ENCODE measurements at regions not wholly inside any gene's neighbourhood (a gene's known extent, or its start where the extent isn't known, plus 50 kb on each side); places are given as distances from the start of the nearest gene placed in this dataset.
A peak's percentile ranks its signal among the peaks of the same experiment; 100 is the strongest.

DNA sequence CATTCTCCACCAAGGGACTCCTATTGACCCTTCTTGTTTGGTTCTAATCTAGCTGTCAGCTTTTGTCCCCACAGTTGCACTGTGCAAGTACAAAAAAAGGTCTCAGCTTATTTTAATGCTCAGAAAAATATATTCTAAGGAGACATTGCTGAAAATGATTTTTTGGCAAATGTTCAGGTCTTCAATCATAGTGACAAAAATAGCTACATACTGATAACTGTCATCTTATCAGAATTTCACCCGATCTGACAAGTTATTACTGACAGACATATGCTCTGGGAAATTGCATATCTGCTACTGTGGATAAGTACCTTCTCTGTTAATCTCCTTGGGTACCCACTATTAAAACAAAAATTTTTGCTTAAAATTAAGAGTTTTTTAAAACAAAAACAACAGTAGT, 263.6 kb downstream of the FLRT2 start:
- Histone ChIP-seq H3K4me3 (ENCODE audit: low read length) (no peak overlapping the region), H3K4me1 (ENCODE audit: control insufficient read depth, insufficient read depth, low read length) (no peaks in the 10 kb centered on the region), H3K27ac (ENCODE audit: low read length) (no peak overlapping the region), H3K36me3 (ENCODE audit: control insufficient read depth, insufficient read depth, low read length) (no peaks in the 10 kb centered on the region), H3K27me3 (ENCODE audit: control insufficient read depth, insufficient read depth, low read length) (no peaks in the 10 kb centered on the region), H3K9me3 (ENCODE audit: control insufficient read depth, insufficient read depth, low read length) (no peaks in the 10 kb centered on the region)
- intact Hi-C loops (cut with micrococcal nuclease), result no loop called here
- H3K27ac Mint-ChIP-seq, result no peak overlapping the region
- ATAC-seq (no peak), DNase-seq (no peak)
- 89% methylated on average over 1 of the region's 1 CpG for WGBS (ENCODE audit: insufficient coverage)
- H3K4me3 Mint-ChIP-seq, result no peak overlapping the region
- TF ChIP-seq, protein P1, sequence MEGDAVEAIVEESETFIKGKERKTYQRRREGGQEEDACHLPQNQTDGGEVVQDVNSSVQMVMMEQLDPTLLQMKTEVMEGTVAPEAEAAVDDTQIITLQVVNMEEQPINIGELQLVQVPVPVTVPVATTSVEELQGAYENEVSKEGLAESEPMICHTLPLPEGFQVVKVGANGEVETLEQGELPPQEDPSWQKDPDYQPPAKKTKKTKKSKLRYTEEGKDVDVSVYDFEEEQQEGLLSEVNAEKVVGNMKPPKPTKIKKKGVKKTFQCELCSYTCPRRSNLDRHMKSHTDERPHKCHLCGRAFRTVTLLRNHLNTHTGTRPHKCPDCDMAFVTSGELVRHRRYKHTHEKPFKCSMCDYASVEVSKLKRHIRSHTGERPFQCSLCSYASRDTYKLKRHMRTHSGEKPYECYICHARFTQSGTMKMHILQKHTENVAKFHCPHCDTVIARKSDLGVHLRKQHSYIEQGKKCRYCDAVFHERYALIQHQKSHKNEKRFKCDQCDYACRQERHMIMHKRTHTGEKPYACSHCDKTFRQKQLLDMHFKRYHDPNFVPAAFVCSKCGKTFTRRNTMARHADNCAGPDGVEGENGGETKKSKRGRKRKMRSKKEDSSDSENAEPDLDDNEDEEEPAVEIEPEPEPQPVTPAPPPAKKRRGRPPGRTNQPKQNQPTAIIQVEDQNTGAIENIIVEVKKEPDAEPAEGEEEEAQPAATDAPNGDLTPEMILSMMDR (IDR thresholded peaks at IDR 0.05), result no peak
- H3K27me3 Mint-ChIP-seq (ENCODE audit: low read depth in 2 of 2), result no peaks in the 10 kb centered on the region
- no peaks in the 10 kb centered on the region for H3K9me3 Mint-ChIP-seq
- H3K4me1 Mint-ChIP-seq, result peaks cover 23 to 27% of the 10 kb centered on the region in 2 donors
- H3K36me3 Mint-ChIP-seq, result no peaks in the 10 kb centered on the region

DNA sequence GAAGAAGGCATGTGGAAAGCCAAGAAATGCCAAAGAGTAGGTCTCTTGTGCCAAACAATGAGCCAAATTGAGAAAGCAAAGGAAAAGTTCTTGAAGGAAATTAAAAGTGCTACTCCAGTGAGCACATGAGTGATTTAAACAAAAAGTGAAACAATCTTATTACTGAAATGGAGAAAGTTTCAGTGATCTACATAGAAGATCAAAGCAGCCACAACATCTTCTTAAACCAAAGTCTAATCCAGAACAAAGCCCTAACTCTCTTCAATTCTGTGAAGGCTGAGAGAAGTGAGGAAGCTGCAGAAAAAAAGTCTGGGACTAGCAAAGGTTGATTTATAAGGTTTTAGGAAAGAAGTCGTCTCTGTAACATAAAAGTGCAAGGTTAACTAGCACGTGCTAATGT, 259.6 kb downstream of the FLRT2 start:
- H3K4me3 ChIP-seq (ENCODE audit: low read length), result no peak overlapping the region
- Mint-ChIP-seq H3K27ac (peak overlapping the region; percentile 6 to 63), H3K27me3 (ENCODE audit: low read depth in 2 of 2) (no peaks in the 10 kb centered on the region), H3K4me1 (peaks cover 26 to 30% of the 10 kb centered on the region in 2 donors), H3K36me3 (no peaks in the 10 kb centered on the region), H3K9me3 (no peaks in the 10 kb centered on the region), H3K4me3 (peak overlapping the region; percentile 29)
- no peaks in the 10 kb centered on the region for H3K9me3 ChIP-seq (ENCODE audit: control insufficient read depth, insufficient read depth, low read length)
- intact Hi-C loops (cut with micrococcal nuclease), result no loop called here
- 33% methylated on average over 2 of the region's 2 CpGs for WGBS (ENCODE audit: insufficient coverage)
- ATAC-seq (no peak), DNase-seq (no peak)
- H3K36me3 ChIP-seq (ENCODE audit: control insufficient read depth, insufficient read depth, low read length), result no peaks in the 10 kb centered on the region
- TF ChIP-seq, protein P1 (IDR thresholded peaks at IDR 0.05), result no peak
- H3K27ac ChIP-seq (ENCODE audit: low read length), result no peak overlapping the region
- no peaks in the 10 kb centered on the region for H3K4me1 ChIP-seq (ENCODE audit: control insufficient read depth, insufficient read depth, low read length)
- H3K27me3 ChIP-seq (ENCODE audit: control insufficient read depth, insufficient read depth, low read length), result no peaks in the 10 kb centered on the region

DNA sequence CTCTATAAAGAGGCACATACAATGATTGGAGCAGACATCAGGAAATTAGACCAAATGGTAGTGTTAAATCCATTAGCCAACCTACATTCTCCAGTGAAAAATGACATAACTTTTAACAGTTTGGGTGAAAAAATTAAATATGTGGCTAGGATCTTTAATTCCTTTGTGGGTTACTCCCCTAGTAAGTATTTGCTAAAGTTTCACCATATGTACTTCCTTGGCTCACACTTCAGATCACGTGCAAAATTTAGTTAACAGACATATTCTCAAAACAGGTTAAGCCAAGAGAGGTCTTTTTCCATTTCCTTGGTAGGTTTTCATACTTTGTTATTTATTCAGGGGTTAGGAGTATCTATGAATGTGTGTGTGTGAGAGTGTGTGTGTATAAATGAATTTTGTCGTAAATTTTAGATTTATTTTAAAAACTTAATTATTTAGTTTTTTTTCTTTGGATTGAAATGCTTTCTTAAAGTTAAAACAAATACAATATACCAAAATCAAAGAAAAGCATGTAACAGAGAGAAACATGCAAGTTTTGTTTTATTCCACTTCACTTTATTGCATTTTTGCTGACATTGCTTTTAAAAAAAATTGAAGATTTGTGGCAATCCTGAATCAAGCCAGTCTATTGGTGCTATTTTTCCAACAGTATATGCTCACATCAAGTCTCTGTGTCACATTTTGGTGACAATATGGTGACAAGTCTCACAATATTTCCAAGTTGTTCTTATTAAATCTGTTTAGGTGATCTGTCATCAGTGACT, 258.7 kb downstream of the FLRT2 start:
- DNase-seq, result no peak
- TF ChIP-seq, protein P1 (IDR thresholded peaks at IDR 0.05), result no peak
- H3K27me3 Mint-ChIP-seq (ENCODE audit: low read depth in 2 of 2), result no peaks in the 10 kb centered on the region

DNA sequence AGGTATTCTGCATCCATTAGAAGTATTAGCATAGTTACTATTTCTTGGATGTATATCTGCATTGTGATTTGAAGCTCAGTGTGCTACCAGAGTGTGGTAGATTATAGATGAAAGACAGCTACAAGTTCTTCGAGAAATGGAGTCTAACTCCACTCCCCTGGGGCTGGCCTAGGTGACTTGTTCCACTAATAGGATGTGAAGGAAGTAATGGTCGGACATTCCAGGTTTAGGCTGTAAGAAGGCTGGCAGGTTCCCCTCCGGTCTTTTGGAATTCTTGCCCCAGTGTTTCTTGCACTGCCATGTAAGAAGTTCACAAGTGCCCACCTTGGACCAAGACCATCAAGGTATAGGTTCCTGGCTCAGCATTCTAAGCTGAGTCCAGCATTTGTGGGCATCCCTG, 236.4 kb downstream of the FLRT2 start:
- H3K9me3 ChIP-seq (ENCODE audit: control insufficient read depth, insufficient read depth, low read length), result no peaks in the 10 kb centered on the region
- H3K27ac ChIP-seq (ENCODE audit: low read length), result no peak overlapping the region
- H3K4me3 ChIP-seq (ENCODE audit: low read length), result no peak overlapping the region
- no peak for ATAC-seq
- intact Hi-C loops (cut with micrococcal nuclease), result no loop called here
- no peaks in the 10 kb centered on the region for H3K4me1 ChIP-seq (ENCODE audit: control insufficient read depth, insufficient read depth, low read length)
- no peak overlapping the region for H3K4me3 Mint-ChIP-seq
- 86% methylated on average over 3 of the region's 3 CpGs for WGBS (ENCODE audit: insufficient coverage)
- no peaks in the 10 kb centered on the region for H3K27me3 ChIP-seq (ENCODE audit: control insufficient read depth, insufficient read depth, low read length)
- H3K4me1 Mint-ChIP-seq, result no peaks in the 10 kb centered on the region
- no peaks in the 10 kb centered on the region for H3K36me3 Mint-ChIP-seq
- no peaks in the 10 kb centered on the region for H3K9me3 Mint-ChIP-seq
- TF ChIP-seq, protein P1 (IDR thresholded peaks at IDR 0.05), result no peak
- H3K36me3 ChIP-seq (ENCODE audit: control insufficient read depth, insufficient read depth, low read length), result no peaks in the 10 kb centered on the region
- peaks cover 4 to 15% of the 10 kb centered on the region in 2 donors for H3K27me3 Mint-ChIP-seq (ENCODE audit: low read depth in 2 of 2)
- DNase-seq, result no peak
- H3K27ac Mint-ChIP-seq, result no peak overlapping the region

More for the DNA sequence above, 258.7 kb downstream of the FLRT2 start:
- ATAC-seq, result no peak
- no peaks in the 10 kb centered on the region for H3K9me3 ChIP-seq (ENCODE audit: control insufficient read depth, insufficient read depth, low read length)
- H3K9me3 Mint-ChIP-seq, result no peaks in the 10 kb centered on the region
- H3K27me3 ChIP-seq (ENCODE audit: control insufficient read depth, insufficient read depth, low read length), result no peaks in the 10 kb centered on the region
- no CpG with 5 or more reads among the region's 2 CpGs for WGBS (ENCODE audit: insufficient coverage)
- intact Hi-C loops (cut with micrococcal nuclease), result no loop called here
- peak overlapping the region in 1 of 2 donors; percentile 63 for H3K27ac Mint-ChIP-seq
- H3K27ac ChIP-seq (ENCODE audit: low read length), result no peak overlapping the region
- H3K4me3 ChIP-seq (ENCODE audit: low read length), result no peak overlapping the region
- no peaks in the 10 kb centered on the region for H3K36me3 Mint-ChIP-seq
- no peaks in the 10 kb centered on the region for H3K36me3 ChIP-seq (ENCODE audit: control insufficient read depth, insufficient read depth, low read length)
- peak overlapping the region; percentile 26 for H3K4me3 Mint-ChIP-seq
- peaks cover 26 to 30% of the 10 kb centered on the region in 2 donors for H3K4me1 Mint-ChIP-seq
- no peaks in the 10 kb centered on the region for H3K4me1 ChIP-seq (ENCODE audit: control insufficient read depth, insufficient read depth, low read length)
